GM19467 (cell line): ENCODE measurements at regions not wholly inside any gene's neighbourhood (a gene's known extent, or its start where the extent isn't known, plus 50 kb on each side); places are given as distances from the start of the nearest gene placed in this dataset.
"Not testable (repeated sequence)": the region's sequence is repeated elsewhere in the genome, so short reads cannot be mapped to it uniquely, and the experiment has no call there.

Experiments used
- ATAC-seq: cut with Tn5 transposase; IDR thresholded peaks from one replicate; pipeline ENCODE4 v1.9.1; 2021; ENCODE audit warnings: mild to moderate bottlenecking, moderate library complexity; ENCODE audit not compliant: unreplicated experiment

DNA sequence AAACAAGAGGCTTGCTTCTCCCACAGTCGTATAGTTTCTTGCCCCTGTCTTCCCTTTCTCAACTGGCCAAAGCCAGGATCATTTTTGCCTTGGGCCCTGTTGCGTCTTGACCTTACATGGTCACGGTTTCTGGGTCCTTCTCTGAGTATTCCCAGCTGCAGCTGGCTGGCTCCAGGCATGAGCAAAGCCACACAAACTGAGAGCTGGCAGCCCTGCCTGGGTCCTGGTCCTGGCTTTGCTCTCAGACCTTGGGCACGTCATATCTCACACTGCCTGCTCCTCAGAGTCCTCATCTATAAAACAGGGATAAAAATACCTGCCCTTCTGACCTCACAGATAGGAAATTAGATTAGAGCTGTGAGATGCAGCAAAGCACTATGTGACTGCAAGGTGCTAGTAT, 277.6 kb downstream of the CBLN1 start:
- no peak for ATAC-seq

DNA sequence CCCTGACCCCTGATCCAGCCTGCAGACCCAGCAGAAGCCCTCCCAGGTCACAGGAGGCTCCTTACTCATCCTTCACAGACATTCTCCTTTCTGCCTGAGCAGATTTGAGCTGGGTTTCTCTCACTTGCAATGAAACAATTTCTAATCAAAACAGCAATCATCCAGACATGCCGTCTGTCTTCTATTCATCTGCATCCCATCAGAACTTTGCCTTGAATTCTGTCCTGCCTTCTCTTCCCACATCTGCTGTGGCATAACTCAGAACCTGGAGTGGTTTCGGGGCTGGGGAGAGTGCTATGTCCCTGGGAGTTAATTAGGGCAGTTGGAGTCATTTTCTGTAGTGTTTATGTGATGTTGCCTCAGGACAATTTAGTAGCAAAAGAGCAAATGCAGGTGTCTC, 278.6 kb downstream of the CBLN1 start:
- no peak for ATAC-seq

DNA sequence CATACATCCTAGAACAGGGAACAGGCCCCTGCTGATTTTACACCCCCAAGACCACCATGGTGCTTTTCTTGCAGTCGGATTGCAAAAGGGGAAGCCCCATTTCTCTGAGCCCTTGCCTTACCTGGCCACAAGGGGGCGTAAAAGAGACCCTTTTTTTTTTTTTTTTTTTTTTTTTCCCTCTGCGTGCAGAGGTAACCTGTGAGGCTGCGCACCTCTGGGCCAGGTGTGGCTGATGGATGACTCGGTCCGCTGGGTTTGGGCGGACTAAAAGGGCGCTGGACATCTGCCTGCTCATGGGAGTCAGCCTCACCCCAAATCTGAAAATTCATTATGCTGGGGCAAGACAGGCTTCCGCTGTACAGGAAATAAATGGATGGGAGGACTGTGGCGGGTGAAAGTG, 281.0 kb downstream of the CBLN1 start:
- ATAC-seq: no peak

DNA sequence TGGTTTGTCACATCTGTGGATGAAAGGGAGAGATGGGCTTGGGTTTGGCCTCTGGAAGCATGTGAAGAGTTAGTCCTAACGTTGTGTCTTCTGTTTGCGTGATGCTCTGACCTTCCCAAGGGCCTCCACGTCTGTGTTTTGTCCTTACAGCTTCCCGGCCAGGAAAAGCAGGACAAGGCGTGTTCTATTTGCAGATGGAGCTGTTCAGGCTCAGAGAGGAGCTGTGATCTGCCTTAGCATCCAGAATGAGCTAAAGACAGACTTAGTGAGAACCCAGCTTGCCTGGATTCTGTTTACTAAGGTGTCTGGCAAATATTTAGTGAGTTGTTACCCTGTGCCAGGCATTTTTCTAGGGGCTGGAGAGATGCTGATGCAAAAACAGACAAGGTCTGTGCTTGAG, 282.1 kb downstream of the CBLN1 start:
- ATAC-seq: no peak

DNA sequence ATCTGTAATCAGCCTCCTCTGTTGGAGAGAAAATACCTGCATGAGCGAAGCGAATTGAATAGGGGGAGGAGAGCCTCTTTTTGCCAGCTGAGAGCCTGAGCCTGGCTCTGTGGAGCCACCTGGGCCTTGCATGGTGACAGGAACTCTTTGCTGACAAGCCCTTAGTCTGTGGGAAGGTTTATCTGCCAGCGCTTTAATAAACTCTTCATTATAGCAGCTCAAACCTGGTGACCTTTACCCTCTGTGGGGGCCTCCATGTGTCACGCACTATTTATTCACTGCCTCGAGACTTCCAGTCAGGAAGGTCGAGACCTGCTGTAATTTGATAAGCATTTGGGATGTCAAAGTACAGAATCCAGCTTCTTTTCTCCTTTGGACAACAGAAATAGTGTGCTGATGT, 282.6 kb downstream of the CBLN1 start:
- no peak for ATAC-seq

DNA sequence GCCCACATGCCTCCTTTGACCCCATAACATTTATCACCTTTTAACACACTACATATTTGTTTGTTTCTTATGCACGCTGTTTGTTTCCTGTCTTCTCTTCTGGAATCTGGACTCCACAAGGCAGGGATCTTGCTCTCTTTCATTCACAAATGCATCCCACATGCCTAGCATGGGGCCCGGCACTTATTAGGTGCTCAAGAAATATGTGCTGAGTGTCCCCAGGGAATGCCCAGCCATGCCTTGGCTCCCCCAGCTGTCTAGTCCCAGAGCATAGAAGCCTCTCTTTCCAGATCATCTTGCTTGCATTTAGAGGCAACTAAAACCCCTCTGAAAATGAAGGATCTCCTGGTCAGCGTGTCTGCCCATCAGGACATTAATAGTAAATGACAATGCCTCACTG, 283.7 kb downstream of the CBLN1 start:
- ATAC-seq: no peak

DNA sequence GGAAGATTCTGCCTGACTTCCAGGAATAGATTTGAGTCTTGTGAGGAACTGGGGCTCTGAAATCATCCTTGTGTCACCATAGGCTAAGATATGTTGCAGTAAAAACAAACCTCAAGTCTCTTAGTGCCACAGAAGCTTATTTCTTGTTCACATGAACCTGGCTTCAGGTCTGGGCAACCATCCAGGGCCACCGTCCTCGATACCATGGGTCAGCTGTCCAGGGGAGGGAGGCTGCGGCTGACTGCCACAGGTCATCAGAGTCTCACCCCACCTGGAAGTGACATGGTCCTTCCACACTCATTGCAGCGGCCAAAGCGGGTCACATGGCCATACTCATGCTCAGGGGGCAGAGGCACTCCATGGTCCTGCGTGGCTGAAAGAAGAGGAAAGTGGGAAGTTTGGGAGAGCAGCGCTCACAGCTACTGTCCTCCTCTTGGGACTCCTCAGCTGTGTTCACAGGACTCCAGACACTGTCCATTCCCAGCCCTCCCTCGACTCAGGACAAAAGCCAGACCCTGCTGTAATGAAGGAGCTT, 284.5 kb downstream of the CBLN1 start:
- no peak for ATAC-seq

DNA sequence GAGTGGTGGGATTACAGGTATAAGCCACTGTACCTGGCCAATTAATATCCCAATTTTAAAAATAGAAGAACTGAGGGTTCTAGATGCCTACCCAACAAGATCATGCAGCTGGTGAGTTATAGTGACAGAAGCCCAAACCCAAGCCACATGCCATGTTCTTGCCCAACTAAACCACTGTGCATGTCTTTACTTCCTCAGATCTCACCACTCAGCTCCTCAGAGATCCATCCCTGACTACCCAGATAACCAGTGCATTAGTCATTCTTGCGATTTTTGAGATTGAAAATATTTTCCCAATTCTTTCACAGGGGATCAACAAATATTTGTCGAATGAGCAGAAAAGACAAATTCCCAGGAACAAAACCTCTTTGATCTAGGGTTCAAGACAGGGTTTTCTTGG, 303.1 kb downstream of the CBLN1 start:
- ATAC-seq: no peak

DNA sequence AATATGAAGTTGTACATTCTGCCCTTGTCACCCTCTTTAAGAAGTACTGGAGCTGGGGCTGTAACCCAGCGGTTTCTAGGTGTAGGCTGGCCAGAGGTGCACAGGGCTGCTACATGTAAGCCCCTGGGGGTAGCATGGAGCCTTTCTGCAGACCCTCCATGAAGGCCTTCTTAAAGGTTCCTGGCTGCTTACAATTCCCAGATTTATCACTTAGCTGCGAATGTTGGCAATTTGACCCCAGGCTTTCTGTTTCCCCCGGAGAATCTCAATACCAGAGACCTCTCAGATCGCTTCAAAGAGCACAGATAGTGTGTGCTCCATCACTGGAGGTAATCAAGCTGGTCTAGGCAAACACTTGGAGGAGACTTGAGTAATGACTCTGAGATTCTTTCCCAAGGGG, 309.4 kb downstream of the CBLN1 start:
- no peak for ATAC-seq

DNA sequence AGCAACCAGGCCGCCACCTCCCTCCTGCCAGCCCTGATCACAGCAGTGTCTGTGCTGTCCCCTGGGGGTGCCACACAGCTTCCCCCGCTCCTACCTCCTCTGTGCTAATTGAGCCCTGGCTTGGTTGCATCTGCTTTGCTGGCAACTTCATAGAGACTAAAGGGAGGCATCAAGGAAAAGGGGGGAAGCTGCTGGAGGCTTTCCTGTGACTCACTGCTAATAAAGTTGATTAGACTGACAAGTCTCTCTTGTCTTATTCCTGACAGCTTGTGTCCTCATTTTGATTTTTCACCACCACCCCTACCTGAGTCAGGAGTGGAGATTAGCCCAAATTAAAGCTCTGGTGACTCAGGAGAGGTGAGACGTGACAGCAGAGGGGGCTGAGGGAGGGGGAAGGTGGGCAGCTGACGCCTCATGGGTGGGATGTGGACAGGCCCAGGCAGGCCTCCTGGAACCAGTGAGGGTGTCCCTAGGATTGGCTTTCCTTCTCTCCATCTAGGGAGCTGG, 310.0 kb downstream of the CBLN1 start:
- no peak for ATAC-seq

DNA sequence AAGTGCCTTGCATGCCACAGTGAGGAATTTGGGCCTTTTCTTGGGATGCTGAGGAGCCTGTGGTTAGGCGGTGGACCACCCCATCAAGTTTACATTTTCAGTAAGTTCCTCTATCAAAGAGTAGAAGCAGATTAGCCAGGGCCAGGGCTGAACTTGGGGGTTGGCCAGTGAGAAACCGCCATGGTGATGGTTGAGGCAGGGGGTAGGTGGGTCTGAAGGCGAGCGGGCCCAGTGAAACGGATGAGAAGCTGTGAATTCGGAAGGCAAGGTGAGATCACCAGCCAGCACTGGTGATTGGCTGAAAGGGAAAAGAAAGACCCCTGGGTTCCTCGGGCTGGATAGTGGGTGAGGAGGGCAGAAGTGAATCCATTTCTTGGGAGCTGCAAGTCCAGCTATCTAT, 311.4 kb downstream of the CBLN1 start:
- ATAC-seq: no peak

DNA sequence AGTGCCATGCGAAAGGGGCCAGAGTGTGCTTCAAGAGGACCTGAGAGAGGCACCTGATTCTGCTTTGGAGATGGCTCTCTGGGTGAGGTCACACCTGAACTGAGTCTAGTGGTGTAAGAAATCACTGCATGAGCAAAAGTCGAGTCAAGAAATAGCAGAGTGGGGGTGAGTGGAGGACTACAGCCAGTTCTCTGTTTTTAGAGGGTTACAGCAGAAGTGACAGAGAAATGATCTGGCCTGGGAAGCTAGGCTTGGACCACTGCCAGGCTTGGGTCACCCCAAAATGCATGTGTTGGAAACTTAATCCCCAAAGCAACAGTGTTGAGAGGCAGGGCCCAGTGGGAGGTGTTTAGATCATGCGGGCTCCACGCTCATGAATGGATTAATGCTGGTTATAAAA, 312.0 kb downstream of the CBLN1 start:
- no peak for ATAC-seq

DNA sequence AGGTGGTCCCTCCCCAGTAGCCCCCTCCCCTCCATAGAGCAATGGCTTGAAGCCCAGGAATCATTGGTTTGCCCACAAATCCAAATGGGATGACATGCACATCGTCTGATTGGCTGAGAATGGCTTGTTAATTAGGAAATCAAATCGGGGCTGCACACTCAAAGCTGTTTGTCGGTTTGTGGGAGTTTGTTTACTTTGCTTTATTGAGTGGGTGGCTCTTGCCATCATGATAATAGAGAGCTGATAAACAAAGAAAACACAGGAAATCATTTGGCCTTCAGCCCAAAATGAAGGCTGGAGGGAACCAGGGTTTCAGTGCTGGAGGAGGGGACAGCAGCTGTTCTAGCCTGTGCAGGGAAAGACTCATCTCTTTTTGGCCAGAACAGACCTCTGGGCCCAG, 316.3 kb downstream of the CBLN1 start:
- no peak for ATAC-seq

DNA sequence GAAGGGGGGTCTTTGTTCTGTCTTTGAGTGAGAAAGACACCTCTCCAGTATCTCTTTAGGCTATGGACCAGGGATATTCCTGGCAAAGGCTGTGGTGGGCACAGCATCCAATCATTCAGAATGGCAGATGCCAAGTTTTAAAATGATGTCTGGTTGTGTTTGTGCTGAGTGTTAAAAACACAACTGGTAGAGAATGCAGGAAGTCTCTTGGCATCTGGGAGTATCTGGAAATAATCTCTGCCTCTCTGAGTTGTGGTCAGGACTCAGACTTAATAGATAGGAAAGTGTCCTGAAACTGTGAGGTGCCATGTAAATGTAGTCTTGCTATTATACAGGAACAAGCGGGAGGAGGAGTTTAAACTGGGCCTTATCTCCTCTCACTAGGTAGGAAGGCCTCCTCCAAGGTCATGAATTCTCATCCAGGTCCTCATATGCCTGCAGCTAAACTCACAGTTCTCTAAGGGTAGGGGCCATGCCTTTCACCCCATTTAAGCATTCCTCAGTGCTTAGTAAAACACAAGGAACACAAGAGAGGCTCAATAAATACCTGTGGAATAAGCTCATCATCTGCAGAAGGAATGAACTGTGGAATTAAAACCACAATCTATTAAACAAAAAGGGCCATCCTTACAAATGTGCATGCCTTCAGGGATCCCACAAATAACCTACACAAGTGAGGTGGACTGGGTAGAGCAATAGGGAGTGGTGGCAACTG, 317.6 kb downstream of the CBLN1 start:
- ATAC-seq: no peak

DNA sequence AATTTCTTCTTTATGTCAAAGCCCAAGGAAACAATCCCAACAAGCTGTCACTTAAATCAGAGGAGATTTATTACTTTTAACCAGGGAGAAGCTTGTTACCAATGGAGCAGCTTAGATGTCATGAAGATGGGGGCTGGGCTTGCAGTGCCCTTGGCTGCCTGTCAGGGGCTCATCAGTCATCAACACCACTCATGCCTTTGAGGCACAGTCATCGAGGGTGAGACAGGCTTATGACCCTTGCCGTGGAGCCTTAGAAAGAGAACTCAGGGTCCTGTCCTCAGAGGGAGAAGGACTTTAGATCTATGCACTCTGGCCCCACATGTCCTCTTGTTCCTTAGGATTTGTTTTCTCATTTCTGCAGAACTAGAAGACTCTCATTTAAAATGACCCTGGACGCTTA, 318.3 kb downstream of the CBLN1 start:
- no peak for ATAC-seq

DNA sequence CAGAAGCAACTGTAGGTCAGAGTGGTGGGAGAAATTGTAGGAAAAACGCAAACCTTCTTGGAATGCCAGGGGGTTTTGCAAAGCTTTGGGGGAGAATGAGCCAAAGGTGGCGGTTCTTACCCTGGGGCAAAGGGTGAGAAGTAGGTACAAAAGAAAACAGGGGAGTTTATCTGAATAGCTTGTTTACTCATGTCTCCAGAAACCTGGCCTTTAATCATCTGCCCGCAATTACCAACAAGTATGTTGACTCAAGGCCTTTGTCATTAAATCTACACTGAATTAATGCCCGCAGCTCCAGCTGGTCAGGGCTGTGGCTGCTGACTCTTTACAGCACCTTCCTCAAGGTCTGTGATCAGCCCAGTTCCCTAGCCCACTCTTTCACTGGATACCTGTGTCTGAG, 320.1 kb downstream of the CBLN1 start:
- ATAC-seq: no peak

DNA sequence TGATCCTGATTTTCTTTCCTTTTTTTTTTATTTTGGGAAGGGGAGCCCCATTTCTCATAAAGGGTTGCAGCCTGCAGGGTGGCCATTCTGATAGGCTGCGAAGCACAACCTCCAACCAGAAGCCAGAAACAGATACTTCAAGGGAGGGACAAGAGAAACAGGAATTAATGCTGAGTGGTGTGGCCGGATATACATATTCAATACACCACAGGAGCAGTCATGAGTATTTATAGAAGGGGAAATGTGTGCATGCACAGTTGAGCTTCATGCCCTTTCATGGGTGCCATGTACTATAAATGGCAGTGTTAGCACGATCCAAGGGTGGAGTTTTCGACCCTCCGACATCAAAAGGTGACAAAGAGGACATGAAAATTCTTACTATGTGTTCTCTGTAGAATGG, 320.8 kb downstream of the CBLN1 start:
- no peak for ATAC-seq

DNA sequence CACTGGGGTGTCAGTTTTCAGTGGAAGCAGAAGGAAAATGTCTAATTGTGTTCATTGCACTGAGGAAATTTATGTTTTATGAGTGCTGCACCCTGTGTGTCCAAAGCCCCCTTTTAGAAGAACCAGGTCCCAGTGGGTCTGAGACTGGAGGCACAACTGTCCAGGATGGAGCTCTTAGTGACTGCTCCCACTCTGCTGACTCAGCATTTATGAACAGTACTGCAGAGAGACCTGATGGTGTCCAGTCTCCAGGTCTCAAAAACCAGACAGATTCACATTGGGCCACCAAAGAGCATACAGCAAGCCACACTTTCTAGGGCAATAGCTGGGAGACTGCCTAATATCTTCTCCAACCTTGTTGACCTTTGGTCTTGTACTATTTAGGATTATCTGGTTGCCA, 321.9 kb downstream of the CBLN1 start:
- no peak for ATAC-seq

DNA sequence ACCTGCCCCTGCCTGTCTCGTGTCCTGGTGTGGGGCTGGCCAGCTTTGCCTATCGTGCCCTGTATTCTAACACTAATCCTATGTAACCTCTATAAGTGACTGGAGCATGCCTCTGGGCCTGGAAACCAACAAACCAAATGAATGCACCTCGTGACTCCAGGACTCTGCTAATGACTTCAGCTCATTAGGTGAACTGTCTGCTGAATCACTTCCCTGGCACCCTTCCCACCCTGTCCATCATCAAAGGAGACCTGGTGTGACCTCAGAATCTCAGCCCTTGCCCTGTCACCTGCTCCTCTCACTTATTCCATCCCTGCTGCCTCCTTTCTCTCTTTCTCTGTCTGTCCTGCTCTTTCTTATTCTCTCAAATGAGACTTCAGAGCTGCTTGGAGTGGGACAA, 322.4 kb downstream of the CBLN1 start:
- ATAC-seq: no peak

DNA sequence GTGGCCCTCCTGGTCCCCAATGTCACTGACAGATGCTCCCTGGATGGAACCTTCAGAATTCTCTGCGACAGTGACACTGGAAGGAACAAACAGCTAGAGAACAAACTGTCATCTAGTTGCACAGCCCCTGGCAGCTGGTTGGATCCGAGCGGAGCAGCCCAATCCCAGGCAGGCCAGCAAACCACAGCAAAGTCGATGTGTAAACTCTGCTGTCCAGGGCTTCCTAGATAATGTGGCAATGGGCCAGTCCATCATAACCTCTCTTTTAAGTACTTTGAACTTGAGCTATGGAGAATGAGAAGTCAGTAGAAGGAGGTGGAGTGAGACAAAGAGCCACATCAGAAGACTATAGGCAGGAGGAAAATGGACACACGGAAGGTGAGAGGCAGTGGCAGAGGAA, 323.0 kb downstream of the CBLN1 start:
- no peak for ATAC-seq

DNA sequence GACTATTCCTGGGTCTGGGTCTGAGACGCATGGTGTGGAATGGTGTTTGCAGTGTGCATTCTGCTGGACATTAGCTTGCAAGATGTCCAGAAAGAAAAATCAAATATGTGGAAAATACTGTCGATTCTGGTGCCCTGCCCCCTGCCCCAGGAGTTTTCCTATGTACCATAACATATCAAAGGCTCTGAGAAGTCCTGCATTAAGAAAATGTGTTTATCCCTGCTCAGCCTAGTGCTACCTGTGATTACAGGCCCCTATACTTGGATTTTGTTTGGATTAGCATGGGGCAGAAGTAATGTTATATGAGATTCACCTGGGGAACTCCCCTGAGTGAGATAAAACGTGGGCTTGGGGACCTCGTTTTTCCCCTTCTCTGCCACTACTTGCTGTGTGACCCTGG, 325.0 kb downstream of the CBLN1 start:
- no peak for ATAC-seq

DNA sequence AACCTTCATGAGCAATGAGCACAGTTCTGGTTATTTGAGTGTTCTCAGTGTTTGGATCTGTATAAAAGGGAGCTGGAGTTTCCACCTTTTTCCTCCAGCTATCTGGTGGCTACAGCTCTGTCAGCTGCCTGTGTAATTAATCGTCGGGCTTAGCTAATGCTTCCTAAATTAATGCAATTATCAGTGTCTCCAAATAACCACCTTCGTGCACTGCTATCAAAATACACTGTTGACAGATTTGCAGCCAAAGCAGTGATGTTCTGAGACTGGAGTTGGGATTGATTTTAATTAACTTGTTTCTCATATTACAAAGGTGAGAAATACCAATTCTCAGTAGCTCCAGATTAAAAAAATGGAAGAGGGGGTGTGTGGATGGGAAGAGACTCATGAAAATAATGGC, 325.8 kb downstream of the CBLN1 start:
- ATAC-seq: no peak

DNA sequence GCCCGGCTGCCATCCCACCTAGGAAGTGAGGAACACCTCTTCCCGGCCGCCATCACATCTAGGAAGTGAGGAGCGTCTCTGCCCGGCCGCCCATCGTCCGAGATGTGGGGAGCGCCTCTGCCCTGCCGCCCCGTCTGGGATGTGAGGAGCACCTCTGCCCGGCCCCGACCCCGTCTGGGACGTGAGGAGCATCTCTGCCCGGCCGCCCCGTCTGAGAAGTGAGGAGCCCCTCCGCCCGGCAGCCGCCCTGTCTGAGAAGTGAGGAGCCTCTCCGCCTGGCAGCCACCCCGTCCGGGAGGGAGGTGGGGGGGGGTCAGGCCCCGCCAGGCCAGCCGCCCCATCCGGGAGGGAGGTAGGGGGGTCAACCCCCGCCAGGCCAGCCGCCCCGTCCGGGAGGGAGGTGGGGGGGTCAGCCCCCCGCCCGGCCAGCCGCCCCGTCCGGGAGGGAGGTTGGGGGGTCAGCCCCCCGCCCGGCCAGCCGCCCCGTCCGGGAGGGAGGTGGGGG, 330.0 kb downstream of the CBLN1 start:
- ATAC-seq: not testable (repeated sequence)
